Endothelial cell (in vitro differentiated cells): ENCODE measurements at regions not wholly inside any gene's neighbourhood (a gene's known extent, or its start where the extent isn't known, plus 50 kb on each side); places are given as distances from the start of the nearest gene placed in this dataset.
"Not testable (repeated sequence)": the region's sequence is repeated elsewhere in the genome, so short reads cannot be mapped to it uniquely, and the experiment has no call there.

Source experiments
- DNase-seq: peaks from one replicate; pipeline ENCODE4 v3.0.0; 2021; ENCODE audit warnings: low spot score
- H3K27ac Mint-ChIP-seq: one replicate; pipeline ENCODE4 v1.8.0; 2021; ENCODE audit warnings: mixed read lengths, inconsistent platforms; ENCODE audit not compliant: unreplicated experiment
- H3K27me3 Mint-ChIP-seq: one replicate; pipeline ENCODE4 v1.8.0; 2021; ENCODE audit warnings: mild to moderate bottlenecking, moderate library complexity, mixed read lengths, inconsistent platforms; ENCODE audit not compliant: unreplicated experiment
- H3K36me3 Mint-ChIP-seq: one replicate; pipeline ENCODE4 v1.8.0; 2021; ENCODE audit warnings: mild to moderate bottlenecking, low read depth, mixed read lengths, inconsistent platforms; ENCODE audit not compliant: unreplicated experiment
- H3K4me1 Mint-ChIP-seq: one replicate; pipeline ENCODE4 v1.8.0; 2021; ENCODE audit warnings: mild to moderate bottlenecking, mixed read lengths, inconsistent platforms; ENCODE audit not compliant: unreplicated experiment
- H3K4me3 Mint-ChIP-seq: one replicate; pipeline ENCODE4 v1.8.0; 2021; ENCODE audit warnings: mild to moderate bottlenecking, mixed read lengths, inconsistent platforms; ENCODE audit not compliant: unreplicated experiment
- H3K9me3 Mint-ChIP-seq: one replicate; pipeline ENCODE4 v1.8.0; 2021; ENCODE audit warnings: mixed read lengths, inconsistent platforms; ENCODE audit not compliant: unreplicated experiment
- CTCF ChIP-seq: fragments of 200-600 bp; sonication (generic); IDR thresholded peaks from one replicate; pipeline ENCODE4 v1.5.0; 2021; ENCODE audit warnings: antibody characterized with exemption; ENCODE audit not compliant: unreplicated experiment

- H3K36me3 Mint-ChIP-seq, result no peaks in the 10 kb centered on the region
- H3K4me3 Mint-ChIP-seq, result no peak overlapping the region
- peaks cover 2% of the 10 kb centered on the region for H3K27me3 Mint-ChIP-seq
- peaks cover 11% of the 10 kb centered on the region for H3K4me1 Mint-ChIP-seq
- no peaks in the 10 kb centered on the region for H3K9me3 Mint-ChIP-seq
- no peak for DNase-seq
- no peak overlapping the region for H3K27ac Mint-ChIP-seq
- TF ChIP-seq CTCF, result no peak
Measured at GRCh38 chr21:14890141-14890540, 174.7 kb downstream of the NRIP1 start.

- no peaks in the 10 kb centered on the region for H3K36me3 Mint-ChIP-seq
- no peaks in the 10 kb centered on the region for H3K9me3 Mint-ChIP-seq
- H3K27me3 Mint-ChIP-seq, result peaks cover 2% of the 10 kb centered on the region
- H3K4me3 Mint-ChIP-seq, result no peak overlapping the region
- H3K4me1 Mint-ChIP-seq, result peaks cover 11% of the 10 kb centered on the region
- TF ChIP-seq CTCF, result no peak
- no peak for DNase-seq
- H3K27ac Mint-ChIP-seq, result no peak overlapping the region
Measured at GRCh38 chr21:14889080-14889810, 175.6 kb downstream of the NRIP1 start.

GRCh38 chr21:14888202-14888601 is 176.6 kb downstream of the NRIP1 start:
- Mint-ChIP-seq H3K9me3 (no peaks in the 10 kb centered on the region), H3K36me3 (no peaks in the 10 kb centered on the region), H3K4me1 (peaks cover 11% of the 10 kb centered on the region), H3K27me3 (peaks cover 2% of the 10 kb centered on the region), H3K4me3 (no peak overlapping the region), H3K27ac (no peak overlapping the region)
- no peak for TF ChIP-seq CTCF
- no peak for DNase-seq

- Mint-ChIP-seq H3K36me3 (no peaks in the 10 kb centered on the region), H3K4me3 (no peak overlapping the region), H3K27me3 (no peaks in the 10 kb centered on the region), H3K9me3 (no peaks in the 10 kb centered on the region), H3K27ac (no peak overlapping the region), H3K4me1 (peaks cover 12% of the 10 kb centered on the region)
- no peak for TF ChIP-seq CTCF
- no peak for DNase-seq
Measured at GRCh38 chr21:14886001-14886400, 178.8 kb downstream of the NRIP1 start.

- no peak overlapping the region for H3K27ac Mint-ChIP-seq
- no peak for DNase-seq
- no peaks in the 10 kb centered on the region for H3K9me3 Mint-ChIP-seq
- no peaks in the 10 kb centered on the region for H3K36me3 Mint-ChIP-seq
- peaks cover 21% of the 10 kb centered on the region for H3K4me1 Mint-ChIP-seq
- no peaks in the 10 kb centered on the region for H3K27me3 Mint-ChIP-seq
- no peak for TF ChIP-seq CTCF
- H3K4me3 Mint-ChIP-seq, result no peak overlapping the region
Measured at GRCh38 chr21:14883351-14883750, 181.4 kb downstream of the NRIP1 start.

GRCh38 chr21:14882545-14882944 is 182.3 kb downstream of the NRIP1 start:
- H3K36me3 Mint-ChIP-seq, result not testable (repeated sequence)

More at GRCh38 chr21:14882545-14882944, 182.3 kb downstream of the NRIP1 start:
- peaks cover 22% of the 10 kb centered on the region for H3K4me1 Mint-ChIP-seq
- not testable (repeated sequence) for DNase-seq, H3K4me3 Mint-ChIP-seq, H3K9me3 Mint-ChIP-seq, H3K27ac Mint-ChIP-seq, H3K27me3 Mint-ChIP-seq
